HCT116 (cell line): ENCODE measurements at regions not wholly inside any gene's neighbourhood (a gene's known extent, or its start where the extent isn't known, plus 50 kb on each side); places are given as distances from the start of the nearest gene placed in this dataset.

Experiments used
- CEBPB ChIP-seq: IDR thresholded peaks from 2 replicates; pipeline ENCODE4 v1.6.1; 2012; ENCODE audit warnings: low read depth
- EGR1 ChIP-seq: IDR thresholded peaks from 2 replicates; pipeline ENCODE4 v1.6.1; 2012; ENCODE audit warnings: low read depth
- ELF1 ChIP-seq: IDR thresholded peaks from 2 replicates; pipeline ENCODE4 v1.6.1; 2012; ENCODE audit warnings: low read depth, borderline replicate concordance
- EZH2 ChIP-seq: fragments of 200-600 bp; sonication (generic); IDR thresholded peaks from 2 replicates; pipeline ENCODE4 v1.6.1; 2017; ENCODE audit warnings: antibody characterized with exemption, mixed run types
- EZH2phosphoT487 ChIP-seq: fragments of 200-600 bp; IDR thresholded peaks from 2 replicates; pipeline ENCODE4 v1.6.1; 2018; ENCODE audit warnings: antibody characterized with exemption, borderline replicate concordance
- POLR2A ChIP-seq: IDR thresholded peaks from 2 replicates; pipeline ENCODE4 v1.7.0; 2011; ENCODE audit warnings: borderline replicate concordance; ENCODE audit not compliant: insufficient read depth, insufficient read length; ENCODE audit errors: extremely low read depth
- POLR2AphosphoS5 ChIP-seq: IDR thresholded peaks from 2 replicates; pipeline ENCODE4 v1.6.1; 2011; ENCODE audit warnings: mild to moderate bottlenecking, low read depth, low read length, moderate library complexity
- SP1 ChIP-seq: IDR thresholded peaks from 2 replicates; pipeline ENCODE4 v1.6.1; 2012; ENCODE audit warnings: low read depth
- YY1 ChIP-seq: IDR thresholded peaks from 2 replicates; pipeline ENCODE4 v1.6.1; 2011; ENCODE audit warnings: low read length, low read depth, moderate library complexity, mild to moderate bottlenecking; ENCODE audit not compliant: insufficient replicate concordance; ENCODE audit errors: extremely low read depth
- TF ChIP-seq, protein P1 (sequence below), 3 experiments: fragments of 200-600 bp in 1 of 3; sonication (generic) in 1 of 3; IDR thresholded peaks in 2 of 3; conservative IDR thresholded peaks in 1 of 3; 2 replicates each; pipeline ENCODE4 v1.5.1; 2012 to 2017; ENCODE audit warnings: low read depth in 2 of 3, low read length in 2 of 3, antibody characterized with exemption in 1 of 3, borderline replicate concordance in 1 of 3, control low read depth in 1 of 3, mild to moderate bottlenecking in 1 of 3, mixed read lengths in 1 of 3, mixed run types in 1 of 3, moderate library complexity in 1 of 3; ENCODE audit not compliant: insufficient read depth in 1 of 3
- TF ChIP-seq, protein P2 (sequence below): IDR thresholded peaks from 2 replicates; pipeline ENCODE4 v1.6.1; 2012
- TF ChIP-seq, protein P3 (sequence below): IDR thresholded peaks from 2 replicates; pipeline ENCODE4 v1.6.1; 2011; ENCODE audit warnings: mild to moderate bottlenecking, low read length, moderate library complexity; ENCODE audit not compliant: insufficient replicate concordance; ENCODE audit errors: extremely low read depth
- TF ChIP-seq, protein P4 (sequence below): IDR thresholded peaks from 2 replicates; pipeline ENCODE4 v1.6.1; 2012; ENCODE audit warnings: low read depth

DNA sequence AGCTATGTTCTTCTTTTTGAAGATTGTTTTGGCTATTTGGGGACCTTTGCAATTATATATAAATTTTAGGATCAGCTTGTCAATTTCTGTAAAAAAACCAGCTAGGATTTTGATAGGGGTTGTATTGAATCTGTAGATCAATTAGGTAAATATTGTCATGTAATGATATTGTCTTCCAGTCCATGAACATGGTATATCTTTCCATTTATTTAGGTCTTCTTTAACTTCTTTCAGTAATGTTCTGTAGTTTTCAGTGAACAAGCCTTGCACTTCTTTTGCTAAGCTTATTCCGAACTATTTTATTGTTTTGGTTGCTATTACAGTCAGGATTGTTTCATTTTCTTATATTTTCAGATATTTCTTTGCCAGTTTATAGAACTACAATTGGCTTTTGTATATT is 175.8 kb upstream of the RARB start:
- TF ChIP-seq, protein P1, sequence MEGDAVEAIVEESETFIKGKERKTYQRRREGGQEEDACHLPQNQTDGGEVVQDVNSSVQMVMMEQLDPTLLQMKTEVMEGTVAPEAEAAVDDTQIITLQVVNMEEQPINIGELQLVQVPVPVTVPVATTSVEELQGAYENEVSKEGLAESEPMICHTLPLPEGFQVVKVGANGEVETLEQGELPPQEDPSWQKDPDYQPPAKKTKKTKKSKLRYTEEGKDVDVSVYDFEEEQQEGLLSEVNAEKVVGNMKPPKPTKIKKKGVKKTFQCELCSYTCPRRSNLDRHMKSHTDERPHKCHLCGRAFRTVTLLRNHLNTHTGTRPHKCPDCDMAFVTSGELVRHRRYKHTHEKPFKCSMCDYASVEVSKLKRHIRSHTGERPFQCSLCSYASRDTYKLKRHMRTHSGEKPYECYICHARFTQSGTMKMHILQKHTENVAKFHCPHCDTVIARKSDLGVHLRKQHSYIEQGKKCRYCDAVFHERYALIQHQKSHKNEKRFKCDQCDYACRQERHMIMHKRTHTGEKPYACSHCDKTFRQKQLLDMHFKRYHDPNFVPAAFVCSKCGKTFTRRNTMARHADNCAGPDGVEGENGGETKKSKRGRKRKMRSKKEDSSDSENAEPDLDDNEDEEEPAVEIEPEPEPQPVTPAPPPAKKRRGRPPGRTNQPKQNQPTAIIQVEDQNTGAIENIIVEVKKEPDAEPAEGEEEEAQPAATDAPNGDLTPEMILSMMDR (IDR thresholded peaks at IDR 0.05 in 2 of 3, conservative IDR thresholded peaks at IDR 0.05 in 1 of 3; ENCODE audit: borderline replicate concordance in 1 of 3, insufficient read depth in 1 of 3, low read depth in 2 of 3, low read length in 2 of 3): no peak
- TF ChIP-seq EZH2 (no peak), CEBPB (no peak), ELF1 (no peak), EZH2phosphoT487 (no peak), POLR2A (no peak), EGR1 (no peak), POLR2AphosphoS5 (no peak), SP1 (no peak), YY1 (no peak)
- TF ChIP-seq, protein P2, sequence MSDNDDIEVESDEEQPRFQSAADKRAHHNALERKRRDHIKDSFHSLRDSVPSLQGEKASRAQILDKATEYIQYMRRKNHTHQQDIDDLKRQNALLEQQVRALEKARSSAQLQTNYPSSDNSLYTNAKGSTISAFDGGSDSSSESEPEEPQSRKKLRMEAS: no peak
- TF ChIP-seq, protein P3, sequence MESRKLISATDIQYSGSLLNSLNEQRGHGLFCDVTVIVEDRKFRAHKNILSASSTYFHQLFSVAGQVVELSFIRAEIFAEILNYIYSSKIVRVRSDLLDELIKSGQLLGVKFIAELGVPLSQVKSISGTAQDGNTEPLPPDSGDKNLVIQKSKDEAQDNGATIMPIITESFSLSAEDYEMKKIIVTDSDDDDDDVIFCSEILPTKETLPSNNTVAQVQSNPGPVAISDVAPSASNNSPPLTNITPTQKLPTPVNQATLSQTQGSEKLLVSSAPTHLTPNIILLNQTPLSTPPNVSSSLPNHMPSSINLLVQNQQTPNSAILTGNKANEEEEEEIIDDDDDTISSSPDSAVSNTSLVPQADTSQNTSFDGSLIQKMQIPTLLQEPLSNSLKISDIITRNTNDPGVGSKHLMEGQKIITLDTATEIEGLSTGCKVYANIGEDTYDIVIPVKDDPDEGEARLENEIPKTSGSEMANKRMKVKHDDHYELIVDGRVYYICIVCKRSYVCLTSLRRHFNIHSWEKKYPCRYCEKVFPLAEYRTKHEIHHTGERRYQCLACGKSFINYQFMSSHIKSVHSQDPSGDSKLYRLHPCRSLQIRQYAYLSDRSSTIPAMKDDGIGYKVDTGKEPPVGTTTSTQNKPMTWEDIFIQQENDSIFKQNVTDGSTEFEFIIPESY: no peak
- TF ChIP-seq, protein P4, sequence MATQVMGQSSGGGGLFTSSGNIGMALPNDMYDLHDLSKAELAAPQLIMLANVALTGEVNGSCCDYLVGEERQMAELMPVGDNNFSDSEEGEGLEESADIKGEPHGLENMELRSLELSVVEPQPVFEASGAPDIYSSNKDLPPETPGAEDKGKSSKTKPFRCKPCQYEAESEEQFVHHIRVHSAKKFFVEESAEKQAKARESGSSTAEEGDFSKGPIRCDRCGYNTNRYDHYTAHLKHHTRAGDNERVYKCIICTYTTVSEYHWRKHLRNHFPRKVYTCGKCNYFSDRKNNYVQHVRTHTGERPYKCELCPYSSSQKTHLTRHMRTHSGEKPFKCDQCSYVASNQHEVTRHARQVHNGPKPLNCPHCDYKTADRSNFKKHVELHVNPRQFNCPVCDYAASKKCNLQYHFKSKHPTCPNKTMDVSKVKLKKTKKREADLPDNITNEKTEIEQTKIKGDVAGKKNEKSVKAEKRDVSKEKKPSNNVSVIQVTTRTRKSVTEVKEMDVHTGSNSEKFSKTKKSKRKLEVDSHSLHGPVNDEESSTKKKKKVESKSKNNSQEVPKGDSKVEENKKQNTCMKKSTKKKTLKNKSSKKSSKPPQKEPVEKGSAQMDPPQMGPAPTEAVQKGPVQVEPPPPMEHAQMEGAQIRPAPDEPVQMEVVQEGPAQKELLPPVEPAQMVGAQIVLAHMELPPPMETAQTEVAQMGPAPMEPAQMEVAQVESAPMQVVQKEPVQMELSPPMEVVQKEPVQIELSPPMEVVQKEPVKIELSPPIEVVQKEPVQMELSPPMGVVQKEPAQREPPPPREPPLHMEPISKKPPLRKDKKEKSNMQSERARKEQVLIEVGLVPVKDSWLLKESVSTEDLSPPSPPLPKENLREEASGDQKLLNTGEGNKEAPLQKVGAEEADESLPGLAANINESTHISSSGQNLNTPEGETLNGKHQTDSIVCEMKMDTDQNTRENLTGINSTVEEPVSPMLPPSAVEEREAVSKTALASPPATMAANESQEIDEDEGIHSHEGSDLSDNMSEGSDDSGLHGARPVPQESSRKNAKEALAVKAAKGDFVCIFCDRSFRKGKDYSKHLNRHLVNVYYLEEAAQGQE: no peak
